ENCODE measurements at regions not wholly inside any gene's neighbourhood (a gene's known extent, or its start where the extent isn't known, plus 50 kb on each side); places are given as distances from the start of the nearest gene placed in this dataset.

DNA sequence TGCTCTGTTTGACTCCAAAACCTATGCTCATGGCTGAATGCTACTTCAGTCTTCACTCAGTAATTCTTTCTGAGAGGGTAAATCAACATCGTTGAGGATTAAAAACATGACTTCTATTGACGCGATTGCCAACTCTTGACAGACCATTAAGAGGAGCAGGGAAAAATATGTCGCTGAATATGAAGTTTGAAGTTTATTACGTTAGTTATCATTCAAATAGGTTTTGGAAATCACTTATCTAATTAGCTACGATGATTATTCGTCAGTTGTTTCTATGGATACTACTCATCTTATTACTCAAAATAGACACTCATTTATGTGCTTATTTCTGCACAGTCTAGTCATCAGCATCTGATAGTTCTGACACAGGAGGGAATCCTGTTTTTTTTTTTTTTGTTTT is 279.2 kb upstream of the TBL1XR1 start:
- ChIA-PET POLR2A (interaction anchor here (0.7 kb wide), 1 partner anchor 10 kb away, joined by 6 read pairs; no protein-coding TSS in a partner anchor), CTCF (interaction anchor here (0.7 kb wide), 1 partner anchor 49 kb away, joined by 3 read pairs; no protein-coding TSS in a partner anchor)
- Mint-ChIP-seq H3K27ac (no peak overlapping the region), H3K27me3 (ENCODE audit: low read depth) (no peaks in the 10 kb centered on the region), H3K36me3 (no peaks in the 10 kb centered on the region), H3K9me3 (no peaks in the 10 kb centered on the region), H3K4me3 (no peak overlapping the region), H3K4me1 (peaks cover 5% of the 10 kb centered on the region)
- DNase-seq (ENCODE audit: low spot score) = no peak
- no peak for ATAC-seq
- no peak for TF ChIP-seq ZNF396 (CRISPR knock-in tag; IDR thresholded peaks at IDR 0.05; ENCODE audit: borderline replicate concordance)
- TF ChIP-seq, protein P1, sequence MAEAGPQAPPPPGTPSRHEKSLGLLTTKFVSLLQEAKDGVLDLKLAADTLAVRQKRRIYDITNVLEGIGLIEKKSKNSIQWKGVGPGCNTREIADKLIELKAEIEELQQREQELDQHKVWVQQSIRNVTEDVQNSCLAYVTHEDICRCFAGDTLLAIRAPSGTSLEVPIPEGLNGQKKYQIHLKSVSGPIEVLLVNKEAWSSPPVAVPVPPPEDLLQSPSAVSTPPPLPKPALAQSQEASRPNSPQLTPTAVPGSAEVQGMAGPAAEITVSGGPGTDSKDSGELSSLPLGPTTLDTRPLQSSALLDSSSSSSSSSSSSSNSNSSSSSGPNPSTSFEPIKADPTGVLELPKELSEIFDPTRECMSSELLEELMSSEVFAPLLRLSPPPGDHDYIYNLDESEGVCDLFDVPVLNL (CRISPR knock-in tag; IDR thresholded peaks at IDR 0.05; ENCODE audit: borderline replicate concordance, low read depth) = no peak
- TF ChIP-seq, protein P2, sequence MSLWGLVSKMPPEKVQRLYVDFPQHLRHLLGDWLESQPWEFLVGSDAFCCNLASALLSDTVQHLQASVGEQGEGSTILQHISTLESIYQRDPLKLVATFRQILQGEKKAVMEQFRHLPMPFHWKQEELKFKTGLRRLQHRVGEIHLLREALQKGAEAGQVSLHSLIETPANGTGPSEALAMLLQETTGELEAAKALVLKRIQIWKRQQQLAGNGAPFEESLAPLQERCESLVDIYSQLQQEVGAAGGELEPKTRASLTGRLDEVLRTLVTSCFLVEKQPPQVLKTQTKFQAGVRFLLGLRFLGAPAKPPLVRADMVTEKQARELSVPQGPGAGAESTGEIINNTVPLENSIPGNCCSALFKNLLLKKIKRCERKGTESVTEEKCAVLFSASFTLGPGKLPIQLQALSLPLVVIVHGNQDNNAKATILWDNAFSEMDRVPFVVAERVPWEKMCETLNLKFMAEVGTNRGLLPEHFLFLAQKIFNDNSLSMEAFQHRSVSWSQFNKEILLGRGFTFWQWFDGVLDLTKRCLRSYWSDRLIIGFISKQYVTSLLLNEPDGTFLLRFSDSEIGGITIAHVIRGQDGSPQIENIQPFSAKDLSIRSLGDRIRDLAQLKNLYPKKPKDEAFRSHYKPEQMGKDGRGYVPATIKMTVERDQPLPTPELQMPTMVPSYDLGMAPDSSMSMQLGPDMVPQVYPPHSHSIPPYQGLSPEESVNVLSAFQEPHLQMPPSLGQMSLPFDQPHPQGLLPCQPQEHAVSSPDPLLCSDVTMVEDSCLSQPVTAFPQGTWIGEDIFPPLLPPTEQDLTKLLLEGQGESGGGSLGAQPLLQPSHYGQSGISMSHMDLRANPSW (CRISPR knock-in tag; conservative IDR thresholded peaks at IDR 0.05; ENCODE audit: low read depth) = no peak
- TF ChIP-seq, protein P3, sequence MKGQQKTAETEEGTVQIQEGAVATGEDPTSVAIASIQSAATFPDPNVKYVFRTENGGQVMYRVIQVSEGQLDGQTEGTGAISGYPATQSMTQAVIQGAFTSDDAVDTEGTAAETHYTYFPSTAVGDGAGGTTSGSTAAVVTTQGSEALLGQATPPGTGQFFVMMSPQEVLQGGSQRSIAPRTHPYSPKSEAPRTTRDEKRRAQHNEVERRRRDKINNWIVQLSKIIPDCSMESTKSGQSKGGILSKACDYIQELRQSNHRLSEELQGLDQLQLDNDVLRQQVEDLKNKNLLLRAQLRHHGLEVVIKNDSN (CRISPR knock-in tag; IDR thresholded peaks at IDR 0.05) = no peak
- TF ChIP-seq, protein P4, sequence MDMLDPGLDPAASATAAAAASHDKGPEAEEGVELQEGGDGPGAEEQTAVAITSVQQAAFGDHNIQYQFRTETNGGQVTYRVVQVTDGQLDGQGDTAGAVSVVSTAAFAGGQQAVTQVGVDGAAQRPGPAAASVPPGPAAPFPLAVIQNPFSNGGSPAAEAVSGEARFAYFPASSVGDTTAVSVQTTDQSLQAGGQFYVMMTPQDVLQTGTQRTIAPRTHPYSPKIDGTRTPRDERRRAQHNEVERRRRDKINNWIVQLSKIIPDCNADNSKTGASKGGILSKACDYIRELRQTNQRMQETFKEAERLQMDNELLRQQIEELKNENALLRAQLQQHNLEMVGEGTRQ (CRISPR knock-in tag; IDR thresholded peaks at IDR 0.05) = no peak
- TF ChIP-seq, protein P5, sequence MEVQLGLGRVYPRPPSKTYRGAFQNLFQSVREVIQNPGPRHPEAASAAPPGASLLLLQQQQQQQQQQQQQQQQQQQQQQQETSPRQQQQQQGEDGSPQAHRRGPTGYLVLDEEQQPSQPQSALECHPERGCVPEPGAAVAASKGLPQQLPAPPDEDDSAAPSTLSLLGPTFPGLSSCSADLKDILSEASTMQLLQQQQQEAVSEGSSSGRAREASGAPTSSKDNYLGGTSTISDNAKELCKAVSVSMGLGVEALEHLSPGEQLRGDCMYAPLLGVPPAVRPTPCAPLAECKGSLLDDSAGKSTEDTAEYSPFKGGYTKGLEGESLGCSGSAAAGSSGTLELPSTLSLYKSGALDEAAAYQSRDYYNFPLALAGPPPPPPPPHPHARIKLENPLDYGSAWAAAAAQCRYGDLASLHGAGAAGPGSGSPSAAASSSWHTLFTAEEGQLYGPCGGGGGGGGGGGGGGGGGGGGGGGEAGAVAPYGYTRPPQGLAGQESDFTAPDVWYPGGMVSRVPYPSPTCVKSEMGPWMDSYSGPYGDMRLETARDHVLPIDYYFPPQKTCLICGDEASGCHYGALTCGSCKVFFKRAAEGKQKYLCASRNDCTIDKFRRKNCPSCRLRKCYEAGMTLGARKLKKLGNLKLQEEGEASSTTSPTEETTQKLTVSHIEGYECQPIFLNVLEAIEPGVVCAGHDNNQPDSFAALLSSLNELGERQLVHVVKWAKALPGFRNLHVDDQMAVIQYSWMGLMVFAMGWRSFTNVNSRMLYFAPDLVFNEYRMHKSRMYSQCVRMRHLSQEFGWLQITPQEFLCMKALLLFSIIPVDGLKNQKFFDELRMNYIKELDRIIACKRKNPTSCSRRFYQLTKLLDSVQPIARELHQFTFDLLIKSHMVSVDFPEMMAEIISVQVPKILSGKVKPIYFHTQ (CRISPR knock-in tag; IDR thresholded peaks at IDR 0.05) = no peak
- no peak for TF ChIP-seq GABPB1 (CRISPR knock-in tag; IDR thresholded peaks at IDR 0.05)
- TF ChIP-seq, protein P6, sequence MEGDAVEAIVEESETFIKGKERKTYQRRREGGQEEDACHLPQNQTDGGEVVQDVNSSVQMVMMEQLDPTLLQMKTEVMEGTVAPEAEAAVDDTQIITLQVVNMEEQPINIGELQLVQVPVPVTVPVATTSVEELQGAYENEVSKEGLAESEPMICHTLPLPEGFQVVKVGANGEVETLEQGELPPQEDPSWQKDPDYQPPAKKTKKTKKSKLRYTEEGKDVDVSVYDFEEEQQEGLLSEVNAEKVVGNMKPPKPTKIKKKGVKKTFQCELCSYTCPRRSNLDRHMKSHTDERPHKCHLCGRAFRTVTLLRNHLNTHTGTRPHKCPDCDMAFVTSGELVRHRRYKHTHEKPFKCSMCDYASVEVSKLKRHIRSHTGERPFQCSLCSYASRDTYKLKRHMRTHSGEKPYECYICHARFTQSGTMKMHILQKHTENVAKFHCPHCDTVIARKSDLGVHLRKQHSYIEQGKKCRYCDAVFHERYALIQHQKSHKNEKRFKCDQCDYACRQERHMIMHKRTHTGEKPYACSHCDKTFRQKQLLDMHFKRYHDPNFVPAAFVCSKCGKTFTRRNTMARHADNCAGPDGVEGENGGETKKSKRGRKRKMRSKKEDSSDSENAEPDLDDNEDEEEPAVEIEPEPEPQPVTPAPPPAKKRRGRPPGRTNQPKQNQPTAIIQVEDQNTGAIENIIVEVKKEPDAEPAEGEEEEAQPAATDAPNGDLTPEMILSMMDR (IDR thresholded peaks at IDR 0.05) = no peak
- TF ChIP-seq ATF1 (CRISPR knock-in tag; IDR thresholded peaks at IDR 0.05) = no peak
- no peak for TF ChIP-seq SMAD4 (CRISPR knock-in tag; IDR thresholded peaks at IDR 0.05)
- TF ChIP-seq GRHL2 (CRISPR knock-in tag; IDR thresholded peaks at IDR 0.05; ENCODE audit: insufficient replicate concordance, severe bottlenecking) = no peak
- no peak for TF ChIP-seq CREM (CRISPR knock-in tag; IDR thresholded peaks at IDR 0.05)
- TF ChIP-seq, protein P7, sequence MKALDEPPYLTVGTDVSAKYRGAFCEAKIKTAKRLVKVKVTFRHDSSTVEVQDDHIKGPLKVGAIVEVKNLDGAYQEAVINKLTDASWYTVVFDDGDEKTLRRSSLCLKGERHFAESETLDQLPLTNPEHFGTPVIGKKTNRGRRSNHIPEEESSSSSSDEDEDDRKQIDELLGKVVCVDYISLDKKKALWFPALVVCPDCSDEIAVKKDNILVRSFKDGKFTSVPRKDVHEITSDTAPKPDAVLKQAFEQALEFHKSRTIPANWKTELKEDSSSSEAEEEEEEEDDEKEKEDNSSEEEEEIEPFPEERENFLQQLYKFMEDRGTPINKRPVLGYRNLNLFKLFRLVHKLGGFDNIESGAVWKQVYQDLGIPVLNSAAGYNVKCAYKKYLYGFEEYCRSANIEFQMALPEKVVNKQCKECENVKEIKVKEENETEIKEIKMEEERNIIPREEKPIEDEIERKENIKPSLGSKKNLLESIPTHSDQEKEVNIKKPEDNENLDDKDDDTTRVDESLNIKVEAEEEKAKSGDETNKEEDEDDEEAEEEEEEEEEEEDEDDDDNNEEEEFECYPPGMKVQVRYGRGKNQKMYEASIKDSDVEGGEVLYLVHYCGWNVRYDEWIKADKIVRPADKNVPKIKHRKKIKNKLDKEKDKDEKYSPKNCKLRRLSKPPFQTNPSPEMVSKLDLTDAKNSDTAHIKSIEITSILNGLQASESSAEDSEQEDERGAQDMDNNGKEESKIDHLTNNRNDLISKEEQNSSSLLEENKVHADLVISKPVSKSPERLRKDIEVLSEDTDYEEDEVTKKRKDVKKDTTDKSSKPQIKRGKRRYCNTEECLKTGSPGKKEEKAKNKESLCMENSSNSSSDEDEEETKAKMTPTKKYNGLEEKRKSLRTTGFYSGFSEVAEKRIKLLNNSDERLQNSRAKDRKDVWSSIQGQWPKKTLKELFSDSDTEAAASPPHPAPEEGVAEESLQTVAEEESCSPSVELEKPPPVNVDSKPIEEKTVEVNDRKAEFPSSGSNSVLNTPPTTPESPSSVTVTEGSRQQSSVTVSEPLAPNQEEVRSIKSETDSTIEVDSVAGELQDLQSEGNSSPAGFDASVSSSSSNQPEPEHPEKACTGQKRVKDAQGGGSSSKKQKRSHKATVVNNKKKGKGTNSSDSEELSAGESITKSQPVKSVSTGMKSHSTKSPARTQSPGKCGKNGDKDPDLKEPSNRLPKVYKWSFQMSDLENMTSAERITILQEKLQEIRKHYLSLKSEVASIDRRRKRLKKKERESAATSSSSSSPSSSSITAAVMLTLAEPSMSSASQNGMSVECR (CRISPR knock-in tag; IDR thresholded peaks at IDR 0.05; ENCODE audit: borderline replicate concordance) = no peak
- TF ChIP-seq, protein P8, sequence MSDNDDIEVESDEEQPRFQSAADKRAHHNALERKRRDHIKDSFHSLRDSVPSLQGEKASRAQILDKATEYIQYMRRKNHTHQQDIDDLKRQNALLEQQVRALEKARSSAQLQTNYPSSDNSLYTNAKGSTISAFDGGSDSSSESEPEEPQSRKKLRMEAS (CRISPR knock-in tag; IDR thresholded peaks at IDR 0.05) = no peak
